ENCODE measurements at regions not wholly inside any gene's neighbourhood (a gene's known extent, or its start where the extent isn't known, plus 50 kb on each side); places are given as distances from the start of the nearest gene placed in this dataset.

DNA sequence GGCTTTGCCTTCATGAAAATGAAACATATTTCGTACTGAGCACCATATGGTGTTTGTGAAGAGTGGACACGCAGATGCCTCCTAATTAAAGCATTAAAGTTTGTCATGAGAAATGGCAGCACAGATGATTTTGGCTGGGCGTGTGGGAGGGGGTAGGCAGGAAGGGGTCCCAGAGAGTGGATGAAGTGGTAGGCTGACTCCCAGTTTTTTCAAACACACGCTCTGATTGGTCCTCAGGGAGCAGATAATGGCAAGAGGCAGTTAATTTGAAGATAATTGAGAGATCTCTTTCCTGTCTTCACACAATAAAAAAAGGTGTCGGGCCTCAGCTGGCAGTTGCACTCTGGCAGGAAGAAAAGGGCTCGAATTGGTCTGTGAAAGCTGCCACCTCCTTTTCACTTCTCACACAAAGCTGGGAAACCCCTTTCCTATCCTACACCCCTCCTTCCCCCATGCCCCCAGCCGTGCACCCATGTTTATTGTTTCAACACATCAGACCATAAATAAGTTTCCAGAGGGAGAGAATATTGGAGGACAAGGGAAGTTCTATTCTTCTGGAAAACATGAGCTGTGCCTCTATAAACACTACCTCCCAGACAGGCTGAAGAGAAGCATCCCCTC, 429.6 kb downstream of the ARHGEF28 start:
- DNase-seq (ENCODE audit: low read depth in 4 of 4, low spot score in 3 of 4): no peak

DNA sequence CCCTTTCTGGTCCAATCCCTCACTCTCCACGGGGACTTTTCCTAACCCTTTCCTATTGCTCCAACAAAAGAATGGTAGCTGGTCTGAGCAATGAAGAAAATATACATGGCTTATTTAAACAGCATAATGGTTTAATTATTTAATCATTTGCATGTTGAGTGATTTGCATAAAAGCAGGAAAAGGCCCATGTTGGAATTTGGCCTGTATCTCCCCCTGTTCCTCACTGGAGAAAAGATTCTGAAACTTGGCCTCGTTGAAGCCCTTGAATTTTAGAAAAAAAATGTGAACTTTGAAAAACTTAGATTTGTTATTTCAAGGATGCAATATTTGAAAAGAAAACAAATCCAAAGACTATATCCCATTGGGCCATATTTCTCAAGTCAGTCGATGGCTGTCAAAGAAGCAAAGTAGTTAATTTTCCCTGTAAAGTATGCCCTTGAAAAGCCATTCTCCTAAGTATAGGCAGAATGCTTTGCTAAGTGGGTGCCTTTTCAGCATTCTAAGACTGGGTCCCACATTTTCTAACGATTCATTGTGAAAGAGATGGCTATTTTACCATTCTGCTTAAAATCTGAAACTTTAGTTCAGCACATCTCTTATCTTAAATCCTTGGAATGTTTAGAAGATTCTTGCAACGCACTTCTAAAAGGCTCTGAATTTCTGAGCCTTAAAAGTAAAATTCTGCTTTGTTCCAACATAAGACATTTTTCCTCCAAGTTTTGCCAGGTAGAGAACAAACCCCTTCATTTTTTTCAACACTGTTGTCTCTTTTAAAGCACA, 428.8 kb downstream of the ARHGEF28 start:
- DNase-seq (ENCODE audit: low read depth in 4 of 4, low spot score in 3 of 4): no peak

DNA sequence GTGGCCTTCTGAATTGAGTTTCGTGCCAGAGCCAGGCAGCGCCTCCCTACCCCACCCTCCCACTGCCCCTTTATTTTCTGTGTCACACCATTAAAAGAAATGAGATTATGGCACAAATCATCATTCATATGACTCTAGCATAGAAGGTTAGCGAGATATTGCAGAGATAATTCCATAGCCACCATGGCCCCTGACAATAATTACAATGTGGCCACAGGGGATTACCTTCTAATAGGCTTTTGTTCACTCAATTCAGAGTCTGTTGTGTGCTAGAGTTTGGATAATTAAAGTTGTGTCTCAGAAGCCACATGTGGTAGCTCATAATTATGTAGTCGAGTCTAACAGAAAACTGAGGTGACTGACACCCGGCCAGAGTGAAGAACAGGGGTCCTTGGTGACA, 428.1 kb downstream of the ARHGEF28 start:
- DNase-seq (ENCODE audit: low read depth in 4 of 4, low spot score in 3 of 4): no peak

DNA sequence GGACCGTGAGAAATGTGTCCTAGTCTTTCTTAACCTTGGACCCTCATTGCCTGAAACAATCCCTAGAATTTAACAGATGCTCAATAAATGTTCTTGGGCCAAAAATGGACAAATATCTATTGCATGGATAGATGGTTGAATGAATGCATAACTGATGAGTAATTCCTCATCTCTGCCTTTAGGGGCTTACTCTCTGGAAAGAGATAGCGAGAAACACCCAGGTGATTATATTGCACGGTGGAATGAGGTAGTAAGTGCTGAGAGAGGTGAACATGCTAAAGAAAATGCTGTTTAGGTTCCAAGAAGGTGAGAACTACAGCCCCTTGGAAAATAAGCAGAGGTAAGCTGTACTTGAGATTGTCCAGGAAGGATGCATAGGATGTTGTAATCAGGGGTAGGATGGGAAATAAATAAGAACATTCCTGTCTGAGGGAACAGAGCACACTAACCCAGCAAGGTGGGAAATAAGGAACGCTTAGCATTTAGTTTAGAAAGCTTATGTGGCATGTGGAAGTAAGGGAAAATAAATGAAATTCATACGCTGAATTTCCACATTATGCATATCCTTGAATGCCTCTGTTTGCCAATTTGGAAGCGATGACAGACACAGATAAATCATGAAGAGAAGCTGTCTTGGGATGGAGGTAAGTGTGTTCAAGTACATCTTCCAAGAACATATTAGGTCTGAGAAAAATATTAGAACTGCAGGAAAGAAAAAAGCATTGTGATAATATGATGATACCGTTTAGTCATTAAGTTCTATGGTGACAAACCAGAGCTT, 426.6 kb downstream of the ARHGEF28 start:
- DNase-seq (ENCODE audit: low read depth in 4 of 4, low spot score in 3 of 4): no peak

DNA sequence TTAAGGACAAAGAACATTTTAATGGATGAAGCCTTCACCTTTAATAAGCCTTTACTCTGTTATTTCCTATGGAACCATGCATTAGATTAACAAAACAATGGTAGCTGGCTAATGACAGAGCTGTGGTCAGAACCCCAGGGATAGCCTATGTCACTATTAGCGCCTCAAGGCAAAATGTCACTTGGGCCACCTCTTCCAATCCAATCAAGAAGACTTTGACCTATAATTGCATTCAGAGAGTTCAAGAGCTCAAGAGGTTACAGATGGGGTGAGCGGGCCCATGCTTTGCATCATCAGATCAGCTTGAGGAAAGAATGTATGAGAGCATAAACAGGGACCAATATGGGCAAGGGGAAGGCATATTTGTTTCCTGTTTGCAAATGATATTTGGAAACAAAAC, 425.1 kb downstream of the ARHGEF28 start:
- DNase-seq (ENCODE audit: low read depth in 4 of 4, low spot score in 3 of 4): no peak

DNA sequence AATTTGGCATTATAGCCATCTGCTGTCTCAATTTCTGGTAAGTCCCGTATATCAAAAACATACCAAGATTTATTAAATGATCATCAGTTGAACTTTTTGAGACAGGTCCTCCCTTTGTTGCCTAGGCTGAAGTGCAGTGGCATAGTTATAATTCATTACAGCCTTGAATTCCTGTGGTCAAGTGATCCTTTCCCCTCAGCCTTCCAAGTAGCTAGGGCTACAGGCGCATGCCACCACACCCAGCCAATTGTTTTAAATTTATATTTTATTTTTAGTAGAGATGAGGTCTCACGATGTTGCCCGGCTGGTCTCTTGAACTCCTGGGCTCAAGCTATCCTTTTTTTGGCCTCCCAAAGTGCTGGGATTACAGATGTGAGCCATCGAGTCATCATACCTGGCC, 418.9 kb downstream of the ARHGEF28 start:
- DNase-seq (ENCODE audit: low read depth in 4 of 4, low spot score in 3 of 4): no peak

DNA sequence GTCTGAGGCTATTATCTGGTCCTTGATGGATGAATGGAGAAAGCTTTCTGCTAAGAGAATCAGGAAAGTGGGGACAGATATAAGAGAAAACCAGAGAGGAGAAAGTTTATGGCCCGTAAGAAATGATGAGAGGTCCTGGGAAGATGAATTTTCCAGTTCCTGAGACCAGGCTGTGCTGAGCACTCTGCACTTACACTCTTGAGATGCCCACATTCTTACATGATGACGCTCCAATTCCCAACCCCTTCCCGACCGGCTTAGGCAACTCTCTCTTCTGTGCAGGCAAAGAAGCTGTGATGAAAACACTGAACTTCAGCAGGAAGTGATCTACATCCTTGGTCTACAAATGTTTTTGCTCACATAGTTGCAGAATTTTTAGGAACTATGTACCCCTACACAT, 417.0 kb downstream of the ARHGEF28 start:
- no peak for DNase-seq (ENCODE audit: low read depth in 4 of 4, low spot score in 3 of 4)

DNA sequence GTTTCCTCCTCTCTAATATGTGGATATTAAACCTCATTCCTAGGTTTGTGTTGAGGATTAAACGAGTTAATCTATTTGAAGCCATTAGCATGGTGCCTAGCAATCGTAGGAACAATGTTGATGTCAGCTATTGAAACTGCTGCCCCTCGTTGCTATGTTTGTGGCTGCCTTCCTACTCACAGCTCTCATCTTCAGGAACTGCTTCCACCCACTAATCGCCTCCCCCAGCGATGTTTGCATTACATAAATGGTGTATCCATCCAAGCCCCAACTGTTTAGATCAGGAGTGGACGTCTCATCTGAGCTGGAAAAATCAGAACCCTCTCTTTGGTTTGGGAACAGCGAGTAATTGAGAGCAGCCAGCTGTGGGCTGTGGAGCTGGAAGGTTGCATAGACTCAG, 416.6 kb downstream of the ARHGEF28 start:
- no peak for DNase-seq (ENCODE audit: low read depth in 4 of 4, low spot score in 3 of 4)

DNA sequence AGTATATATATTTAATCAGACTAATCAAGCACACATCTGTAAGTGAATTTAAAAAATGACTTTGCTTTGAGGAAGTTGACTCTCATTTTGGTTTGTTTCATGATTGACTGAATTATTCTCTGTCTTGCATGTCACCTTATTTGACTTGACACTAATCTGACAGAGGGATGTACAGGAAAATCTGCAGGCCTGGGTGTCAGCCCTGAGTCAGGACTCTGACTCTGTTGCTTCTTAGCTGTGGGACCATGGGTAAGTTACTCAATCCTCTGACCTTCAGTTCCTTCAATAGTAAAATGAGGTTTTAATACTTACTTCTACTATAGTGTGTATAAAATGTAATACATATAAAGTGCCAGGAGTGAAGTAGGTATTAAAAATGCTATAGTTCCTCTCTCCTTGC, 415.9 kb downstream of the ARHGEF28 start:
- DNase-seq (ENCODE audit: low read depth in 4 of 4, low spot score in 3 of 4): no peak

DNA sequence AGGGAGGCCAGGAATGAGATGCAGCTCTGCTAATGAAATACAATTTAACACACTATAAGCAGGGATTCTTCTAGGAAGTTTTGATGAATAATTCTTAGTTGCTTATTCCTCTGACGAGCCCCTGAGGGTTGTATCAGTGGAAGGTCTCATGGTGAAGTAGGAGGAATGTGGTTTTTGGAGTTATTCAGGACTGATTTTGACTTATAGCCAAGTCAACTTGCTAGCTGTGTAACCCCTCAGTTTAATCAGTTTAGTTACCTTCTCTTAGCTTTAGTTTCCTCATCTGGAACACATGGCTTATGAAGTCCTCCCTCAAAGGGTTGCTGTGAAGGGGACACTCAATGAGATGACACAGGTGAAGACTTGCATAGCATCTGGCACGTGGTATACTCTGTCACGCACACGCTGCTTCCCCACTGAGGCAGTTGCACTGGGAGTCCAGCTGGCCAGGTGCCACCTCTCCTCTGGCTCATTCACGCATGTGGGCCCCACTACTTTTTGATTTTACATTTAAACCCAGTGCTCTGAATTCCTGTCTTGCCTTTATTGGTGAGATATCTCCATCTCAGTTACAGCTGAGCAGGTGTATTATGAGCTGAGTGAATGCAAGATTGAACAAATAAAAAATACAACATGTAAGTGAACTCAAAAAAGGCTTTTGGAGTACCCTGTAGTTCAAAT, 415.0 kb downstream of the ARHGEF28 start:
- DNase-seq (ENCODE audit: low read depth in 4 of 4, low spot score in 3 of 4): no peak

DNA sequence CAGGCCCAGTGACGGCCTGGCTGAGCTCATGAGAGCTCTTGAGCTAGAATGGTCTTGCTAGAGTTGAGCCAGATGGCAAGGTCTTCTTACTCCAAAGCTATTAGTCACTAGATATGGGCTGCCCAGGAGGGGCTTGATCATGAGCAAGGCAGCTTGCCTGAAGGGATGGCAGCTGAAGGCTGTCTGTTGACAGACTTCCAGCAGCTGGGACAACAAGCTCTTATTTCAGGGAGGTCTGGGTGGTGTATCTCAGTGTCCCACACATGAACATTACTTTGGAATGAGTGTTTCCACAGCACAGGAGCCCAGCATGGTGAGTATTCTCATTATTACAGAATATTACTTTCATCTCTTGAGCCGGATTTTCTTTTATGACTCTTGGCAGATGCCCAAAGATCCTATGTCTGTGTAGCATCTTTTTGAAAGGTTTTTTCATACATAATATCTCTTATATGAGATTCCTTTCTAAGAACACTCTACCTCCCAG, 414.1 kb downstream of the ARHGEF28 start:
- peak in 3 of 4 donors; percentile 39 to 44 (median 42) for DNase-seq (ENCODE audit: low read depth in 4 of 4, low spot score in 3 of 4)

DNA sequence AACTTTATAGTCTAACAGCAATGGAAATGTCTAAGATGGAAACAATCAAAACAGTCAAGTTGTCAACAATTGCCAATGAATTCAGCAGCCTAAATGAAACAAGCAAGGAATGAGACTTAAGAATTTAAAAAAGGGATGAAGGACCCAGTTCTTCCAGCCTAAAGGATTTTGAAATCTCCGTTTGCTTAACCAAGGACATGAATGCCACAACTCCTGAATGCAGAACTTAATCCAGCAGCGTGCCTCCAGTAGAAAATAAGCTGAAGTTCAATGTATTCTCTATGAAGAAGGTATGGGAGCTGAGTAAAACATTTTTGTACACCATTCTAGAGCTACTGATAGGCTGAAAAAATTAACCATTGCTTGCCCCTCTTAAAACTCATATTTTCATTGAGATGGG, 411.3 kb downstream of the ARHGEF28 start:
- DNase-seq (ENCODE audit: low read depth in 4 of 4, low spot score in 3 of 4): no peak

DNA sequence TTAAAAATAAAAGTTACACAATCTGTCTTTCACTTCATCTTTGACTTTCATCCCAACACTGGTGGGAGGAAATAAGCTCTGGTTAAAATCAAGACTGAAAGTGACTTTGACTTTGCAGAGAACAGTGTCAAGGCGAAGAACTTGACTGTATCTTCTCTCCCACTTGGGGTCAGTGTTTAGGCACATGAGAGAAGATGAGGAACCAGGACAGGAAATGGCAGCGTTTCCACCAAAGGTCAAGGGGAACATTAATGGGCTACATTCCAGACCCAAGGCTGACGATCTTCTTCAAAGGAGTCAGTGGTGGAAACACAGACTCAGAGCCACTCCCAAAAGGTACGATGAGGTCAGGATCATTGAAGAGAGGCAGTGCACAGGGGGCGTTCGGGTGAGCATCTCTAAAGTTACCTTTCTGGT, 409.5 kb downstream of the ARHGEF28 start:
- peak in 2 of 4 donors; percentile 42 to 50 for DNase-seq (ENCODE audit: low read depth in 4 of 4, low spot score in 3 of 4)

DNA sequence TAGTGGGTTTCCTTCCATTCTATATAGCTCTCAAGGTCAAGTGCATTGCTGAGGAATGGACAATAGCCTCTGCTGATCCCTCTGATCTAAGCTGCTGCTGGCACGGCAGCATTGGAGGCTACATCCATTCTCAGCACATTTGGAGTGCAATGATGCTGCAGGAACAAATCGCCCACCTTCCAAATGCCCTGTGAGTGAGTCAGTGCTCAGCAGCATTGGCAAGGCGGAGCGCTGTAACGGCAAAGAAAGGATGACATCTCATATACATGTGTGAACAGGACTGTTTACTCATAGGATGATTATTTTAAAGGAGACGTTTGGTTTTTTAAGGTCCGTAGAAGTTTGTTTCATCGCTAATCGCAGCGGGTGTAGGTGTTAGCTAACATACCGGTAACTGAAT, 408.7 kb downstream of the ARHGEF28 start:
- DNase-seq (ENCODE audit: low read depth in 4 of 4, low spot score in 3 of 4): no peak

DNA sequence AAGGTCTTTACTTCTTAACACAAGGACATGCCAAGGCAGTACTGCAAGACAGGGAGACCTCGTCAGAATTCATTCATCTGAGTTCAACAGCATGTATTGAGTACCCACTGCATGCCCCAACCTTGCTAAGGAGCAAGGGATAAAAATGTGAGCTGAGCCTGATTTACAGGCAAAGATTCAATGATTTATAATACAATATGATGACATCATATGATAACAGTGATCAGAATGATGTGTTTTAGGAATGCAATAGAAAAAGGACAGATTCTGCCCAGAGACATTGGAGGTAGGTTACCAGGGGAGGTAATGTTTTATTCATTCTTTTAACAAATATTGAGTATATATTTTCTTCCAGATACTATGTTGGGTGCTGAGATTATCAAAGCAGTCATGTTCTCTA, 406.6 kb downstream of the ARHGEF28 start:
- no peak for DNase-seq (ENCODE audit: low read depth in 4 of 4, low spot score in 3 of 4)

DNA sequence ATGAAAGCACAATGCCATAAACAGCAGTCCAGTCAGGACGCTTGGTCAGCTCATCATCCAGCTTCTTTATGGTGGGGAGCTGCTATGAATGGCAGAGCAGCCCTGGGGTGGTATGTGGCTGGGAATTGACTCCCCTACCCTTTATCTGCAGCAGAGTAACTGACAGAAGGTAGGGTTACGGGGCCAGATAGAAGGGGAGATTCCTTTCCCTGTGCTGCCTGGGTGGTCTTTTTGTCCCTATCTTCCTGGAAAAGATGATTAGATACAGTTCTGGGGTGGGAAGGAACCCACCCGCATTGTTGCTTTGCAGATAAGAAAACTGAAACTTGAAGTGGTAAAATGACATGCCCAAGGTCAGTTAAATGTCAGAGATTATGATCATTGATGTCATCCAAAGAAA, 405.5 kb downstream of the ARHGEF28 start:
- no peak for DNase-seq (ENCODE audit: low read depth in 4 of 4, low spot score in 3 of 4)

DNA sequence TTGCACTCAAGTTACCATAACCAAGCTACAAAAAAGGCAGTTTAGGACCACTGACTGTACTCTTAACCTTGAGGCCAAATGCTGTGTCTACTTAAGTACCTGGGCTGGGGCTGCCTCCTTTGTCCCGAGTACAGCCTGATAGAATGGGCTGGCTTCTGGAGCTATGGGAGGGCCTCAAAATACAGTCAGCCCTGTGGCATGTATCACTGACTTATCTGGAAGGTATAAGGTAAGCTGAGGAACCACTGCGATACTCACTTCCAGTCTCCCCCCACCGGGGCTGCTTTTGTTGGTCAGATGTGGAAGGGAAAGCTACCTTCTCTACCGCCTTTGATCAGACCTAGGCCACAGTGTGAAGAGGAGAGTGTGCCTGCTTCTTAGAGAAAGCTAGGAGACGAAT, 404.8 kb downstream of the ARHGEF28 start:
- DNase-seq (ENCODE audit: low read depth in 4 of 4, low spot score in 3 of 4): no peak

DNA sequence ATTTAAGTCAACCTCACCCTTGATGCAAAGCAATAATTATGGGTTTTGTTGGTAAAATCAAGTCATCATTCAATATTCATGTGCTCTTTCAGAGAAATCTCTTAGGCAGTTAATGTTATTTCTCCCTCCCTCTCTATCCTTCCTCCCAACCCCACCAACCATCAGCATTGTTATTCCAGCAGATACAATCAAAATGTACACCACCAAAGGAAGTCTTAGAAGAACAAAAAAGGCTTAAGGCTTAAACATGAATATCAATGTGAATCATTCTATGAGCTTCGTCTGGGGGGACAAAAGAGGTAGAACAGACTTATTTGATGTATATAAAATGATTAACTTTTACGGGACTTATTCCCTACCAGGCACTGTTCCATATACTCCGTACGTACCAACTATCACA, 404.4 kb downstream of the ARHGEF28 start:
- no peak for DNase-seq (ENCODE audit: low read depth in 4 of 4, low spot score in 3 of 4)

DNA sequence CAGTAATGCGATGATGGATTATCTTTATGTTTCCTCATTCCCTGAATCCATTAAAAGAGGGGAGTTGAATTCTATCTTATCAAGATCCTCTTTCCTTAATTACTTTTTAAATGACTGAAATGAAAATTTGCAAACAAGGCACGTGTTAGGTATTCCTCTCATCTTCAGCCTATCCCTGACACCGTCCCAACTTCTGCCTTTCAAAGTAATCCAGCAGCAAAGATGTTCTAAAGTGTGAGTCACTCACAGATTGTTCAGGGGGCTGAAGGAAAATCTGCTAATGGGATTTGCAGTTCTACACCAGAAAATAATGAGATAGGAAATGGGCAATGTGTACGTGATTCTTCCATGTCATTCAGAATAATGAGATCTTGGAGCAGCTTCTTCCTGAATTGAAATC, 403.0 kb downstream of the ARHGEF28 start:
- DNase-seq (ENCODE audit: low read depth in 4 of 4, low spot score in 3 of 4): no peak

DNA sequence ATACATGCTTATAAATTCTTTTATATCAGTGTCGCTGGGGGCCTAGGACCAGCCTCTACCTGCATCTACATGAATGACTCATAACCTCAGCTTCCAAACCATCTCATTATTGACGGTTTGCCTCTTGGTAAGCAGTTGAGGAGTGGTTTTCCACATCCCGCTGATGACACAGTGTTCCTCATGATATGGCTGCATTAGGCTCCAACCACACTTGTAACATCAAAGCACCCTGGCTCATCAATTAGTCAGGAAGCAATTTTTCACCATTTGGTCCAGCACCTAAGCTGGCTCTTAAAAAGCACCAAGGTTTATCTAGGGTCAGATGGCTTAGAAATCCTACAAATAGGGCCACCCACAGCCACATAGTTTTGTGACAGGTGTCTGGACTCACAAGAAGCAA, 402.4 kb downstream of the ARHGEF28 start:
- no peak for DNase-seq (ENCODE audit: low read depth in 4 of 4, low spot score in 3 of 4)

DNA sequence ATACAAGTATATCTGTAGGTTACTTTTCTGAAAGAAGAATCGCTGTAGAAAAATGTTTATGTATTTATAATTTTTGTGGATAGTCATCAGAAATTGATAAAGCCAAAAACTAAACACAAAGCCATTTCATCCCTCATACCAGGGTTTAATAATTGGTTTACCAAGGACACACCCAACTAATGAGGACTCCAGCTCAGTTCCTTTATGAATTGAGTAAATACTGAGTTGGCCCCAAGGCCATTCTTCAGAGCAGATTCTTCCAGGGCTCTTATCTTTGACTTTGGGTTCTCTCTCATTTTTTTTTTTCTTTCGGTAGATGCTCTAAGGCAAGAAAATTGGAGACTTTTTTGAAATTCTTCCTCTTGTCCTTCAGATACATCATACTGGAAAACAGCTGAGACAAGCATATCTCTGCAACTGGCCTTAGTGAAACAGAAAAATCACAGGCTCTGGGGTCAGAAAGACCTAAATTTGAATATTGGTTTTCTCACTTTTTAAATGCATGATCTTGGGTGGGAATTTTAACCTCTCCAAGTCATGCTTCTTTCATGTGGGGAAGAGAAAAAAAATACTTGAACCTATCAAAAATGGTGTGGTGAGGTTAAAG, 401.8 kb downstream of the ARHGEF28 start:
- DNase-seq (ENCODE audit: low read depth in 4 of 4, low spot score in 3 of 4): no peak
